IMR-90 (cell line): ENCODE measurements at regions not wholly inside any gene's neighbourhood (a gene's known extent, or its start where the extent isn't known, plus 50 kb on each side); places are given as distances from the start of the nearest gene placed in this dataset.

Source experiments
- ATAC-seq: fragments of 200-7000 bp; cut with Tn5 transposase; 2 replicates; pipeline ENCODE4 v1.9.1; 2020; ENCODE audit warnings: low read depth, mild to moderate bottlenecking, moderate library complexity
- BruUV-seq: library from RNA; stranded (reverse); fragments of 400-500 nt; replicated peaks from 2 replicates; lab custom pipeline; 2021; lab: Mats Ljungman, UMichigan
- CTCF ChIA-PET: fragments of 300-600 bp; formaldehyde crosslinking; extraction: SDS; loops from one replicate; lab custom pipeline; 2021; ENCODE audit warnings: antibody characterized with exemption; lab: Yijun Ruan, JAX
- POLR2A ChIA-PET: fragments of 300-600 bp; sonication (Branson Sonifier 250); formaldehyde crosslinking; loops from one replicate; lab custom pipeline; 2022; ENCODE audit warnings: antibody characterized with exemption; ENCODE audit not compliant: unreplicated experiment; lab: Charles Lee
- DNase-seq: peaks from one replicate; pipeline ENCODE4 v3.0.0; 2013
- H2AFZ ChIP-seq: replicated peaks from 2 replicates; pipeline ENCODE3; 2013; ENCODE audit warnings: low read length, mild to moderate bottlenecking; ENCODE audit not compliant: poor library complexity
- H2AK5ac ChIP-seq: 2 replicates; pipeline ENCODE4 v1.6.1; 2013; ENCODE audit warnings: low read depth, low read length, inconsistent platforms
- H2AK9ac ChIP-seq: replicated peaks from 2 replicates; pipeline ENCODE3; 2013; ENCODE audit warnings: mild to moderate bottlenecking, low read depth, low read length, moderate library complexity; ENCODE audit not compliant: poor library complexity
- H2BK120ac ChIP-seq: 2 replicates; pipeline ENCODE4 v1.6.1; 2013; ENCODE audit warnings: low read depth, low read length, inconsistent platforms
- H2BK15ac ChIP-seq: 3 replicates; pipeline ENCODE4 v1.6.1; 2013; ENCODE audit warnings: low read depth, low read length, inconsistent platforms
- H2BK20ac ChIP-seq: 2 replicates; pipeline ENCODE4 v1.6.1; 2013; ENCODE audit warnings: low read depth, mild to moderate bottlenecking, inconsistent platforms, low read length, moderate library complexity
- H2BK5ac ChIP-seq: 2 replicates; pipeline ENCODE4 v1.6.1; 2013; ENCODE audit warnings: mild to moderate bottlenecking, low read depth, low read length, inconsistent platforms; ENCODE audit not compliant: poor library complexity, severe bottlenecking
- H3K14ac ChIP-seq: replicated peaks from 2 replicates; pipeline ENCODE4 v1.6.1; 2013; ENCODE audit warnings: low read depth, low read length, inconsistent platforms
- H3K18ac ChIP-seq: 2 replicates; pipeline ENCODE4 v1.6.1; 2013; ENCODE audit warnings: low read depth, low read length, control low read depth
- H3K23ac ChIP-seq: 2 replicates; pipeline ENCODE4 v1.6.1; 2013; ENCODE audit warnings: low read depth, low read length, inconsistent platforms
- H3K27ac ChIP-seq: 2 replicates; pipeline ENCODE4 v1.5.1; 2013; ENCODE audit warnings: mild to moderate bottlenecking, control low read depth, low read length; ENCODE audit not compliant: insufficient read depth
- H3K27me3 ChIP-seq: 2 replicates; pipeline ENCODE4 v1.6.1; 2013; ENCODE audit warnings: low read length; ENCODE audit not compliant: control insufficient read depth, insufficient read depth
- H3K36me3 ChIP-seq: 2 replicates; pipeline ENCODE4 v1.6.1; 2013; ENCODE audit warnings: low read length, mixed read lengths; ENCODE audit not compliant: control insufficient read depth, insufficient read depth
- H3K4ac ChIP-seq: 2 replicates; pipeline ENCODE4 v1.6.1; 2013; ENCODE audit warnings: low read depth, low read length, inconsistent platforms
- H3K4me1 ChIP-seq: 2 replicates; pipeline ENCODE4 v1.6.1; 2013; ENCODE audit warnings: low read length, mixed read lengths; ENCODE audit not compliant: control insufficient read depth, insufficient read depth
- H3K4me2 ChIP-seq: 2 replicates; pipeline ENCODE4 v1.6.1; 2013; ENCODE audit warnings: low read depth, mild to moderate bottlenecking, control low read depth, low read length, moderate library complexity
- H3K4me3 ChIP-seq: 2 replicates; pipeline ENCODE4 v1.5.1; 2013; ENCODE audit warnings: low read depth, mild to moderate bottlenecking, control low read depth, low read length, moderate library complexity; ENCODE audit not compliant: insufficient read depth
- H3K56ac ChIP-seq: 2 replicates; pipeline ENCODE4 v1.6.1; 2013; ENCODE audit warnings: low read length, inconsistent platforms; ENCODE audit not compliant: insufficient read depth; ENCODE audit errors: extremely low read depth
- H3K79me1 ChIP-seq, 2 experiments: 2 replicates each; pipeline ENCODE4 v1.6.1; 2013; ENCODE audit warnings: low read length in 2 of 2, inconsistent platforms in 1 of 2, low read depth in 1 of 2
- H3K9ac ChIP-seq: 2 replicates; pipeline ENCODE4 v1.6.1; 2013; ENCODE audit warnings: low read depth, low read length, control low read depth
- H3K9me1 ChIP-seq: 2 replicates; pipeline ENCODE4 v1.6.1; 2013; ENCODE audit warnings: low read length, inconsistent platforms; ENCODE audit not compliant: insufficient read depth
- H3K9me3 ChIP-seq: 2 replicates; pipeline ENCODE4 v1.6.1; 2013; ENCODE audit warnings: low read length; ENCODE audit not compliant: control insufficient read depth, insufficient read depth
- H4K20me1 ChIP-seq: 2 replicates; pipeline ENCODE4 v1.6.1; 2013; ENCODE audit warnings: low read length, inconsistent platforms; ENCODE audit not compliant: insufficient read depth
- H4K5ac ChIP-seq: 2 replicates; pipeline ENCODE4 v1.6.1; 2013; ENCODE audit warnings: mild to moderate bottlenecking, low read depth, low read length, control low read depth
- H4K8ac ChIP-seq, 2 experiments: 2 replicates each; pipeline ENCODE4 v1.6.1; 2013; ENCODE audit warnings: low read depth in 2 of 2, low read length in 2 of 2, control low read depth in 1 of 2, inconsistent platforms in 1 of 2
- H4K91ac ChIP-seq: 2 replicates; pipeline ENCODE4 v1.6.1; 2013; ENCODE audit warnings: low read depth, low read length, inconsistent platforms; ENCODE audit not compliant: insufficient read depth
- MAFK ChIP-seq: IDR thresholded peaks from 2 replicates; pipeline ENCODE4 v1.6.1; 2012; ENCODE audit warnings: low read depth, low read length, improper control_type of control experiment
- MXI1 ChIP-seq: IDR thresholded peaks from 2 replicates; pipeline ENCODE4 v1.6.1; 2012; ENCODE audit warnings: low read depth, mild to moderate bottlenecking, low read length, moderate library complexity, borderline replicate concordance
- RAD21 ChIP-seq: IDR thresholded peaks from 2 replicates; pipeline ENCODE4 v1.6.1; 2012; ENCODE audit warnings: low read length, improper control_type of control experiment
- RCOR1 ChIP-seq: IDR thresholded peaks from 2 replicates; pipeline ENCODE4 v1.6.1; 2012; ENCODE audit warnings: mild to moderate bottlenecking, low read length, improper control_type of control experiment; ENCODE audit not compliant: insufficient replicate concordance
- RFX5 ChIP-seq: IDR thresholded peaks from 2 replicates; pipeline ENCODE4 v1.8.0; 2012; ENCODE audit warnings: low read depth, mild to moderate bottlenecking, low read length, moderate library complexity
- WGBS, 2 experiments: methylation state at CpG; one replicate each; pipeline versions ENCODE4 v1.1.5 to v1.1.7; 2013; ENCODE audit warnings: missing lambda C conversion rate in 2 of 2; ENCODE audit not compliant: insufficient read length in 1 of 2; ENCODE audit errors: extremely low coverage in 2 of 2; 5-methylcytosine and 5-hydroxymethylcytosine counted together
- dilution Hi-C: fragments of 300-500 bp; cut with HindIII; formaldehyde crosslinking; loops from one replicate; pipeline ENCODE4 v1.14.3; 2018; ENCODE audit warnings: low sequenced_read_pairs; ENCODE audit not compliant: unreplicated experiment
- in situ Hi-C: fragments of 300-500 bp; cut with MboI; formaldehyde crosslinking; loops from 3 replicates; pipeline ENCODE4 v1.14.3; 2019; ENCODE audit warnings: low sequenced_read_pairs, inconsistent platforms, mixed read lengths
- intact Hi-C: fragments of 100-400 bp; cut with micrococcal nuclease; formaldehyde crosslinking; loops from 2 replicates; pipeline ENCODE4 v1.10.0; 2022

GRCh38 chr4:33218238-33218637 lies 2498.1 kb downstream of the PCDH7 start:
- Histone ChIP-seq H3K27ac (no peak overlapping the region), H2BK15ac (no peak overlapping the region), H4K8ac (no peak overlapping the region), H3K56ac (no peak overlapping the region), H2AK9ac (no peak overlapping the region), H3K9me3 (peaks cover 2% of the 10 kb centered on the region; the same call in 1 of the 2 replicates), H3K4me2 (no peak overlapping the region), H3K9ac (no peak overlapping the region), H2AK5ac (no peak overlapping the region), H3K36me3 (no peaks in the 10 kb centered on the region), H3K9me1 (no peaks in the 10 kb centered on the region), H2AFZ (no peak overlapping the region), H4K5ac (no peak overlapping the region), H3K4me3 (no peak overlapping the region), H3K18ac (no peak overlapping the region), H2BK20ac (no peak overlapping the region), H2BK120ac (no peak overlapping the region), H3K27me3 (no peaks in the 10 kb centered on the region), H2BK5ac (no peak overlapping the region), H3K79me1 (no peaks in the 10 kb centered on the region), H3K14ac (no peak overlapping the region), H4K91ac (no peak overlapping the region), H3K23ac (no peak overlapping the region), H3K4me1 (no peaks in the 10 kb centered on the region), H4K20me1 (no peaks in the 10 kb centered on the region), H3K4ac (no peak overlapping the region)
- intact Hi-C loops (no loop called here), dilution Hi-C loops (no loop called here), in situ Hi-C loops (no loop called here)
- WGBS, 2 experiments: 56% methylated on average over 2 of the region's 5 CpGs; no CpG with 5 or more reads in 1 of the 2 experiments
- POLR2A ChIA-PET: no interaction called here
- DNase-seq (no peak), ATAC-seq (no peak)
- BruUV-seq: no TSS peak
- no peak for TF ChIP-seq MXI1
- no peak for TF ChIP-seq RFX5
- no peak for TF ChIP-seq MAFK
- TF ChIP-seq RAD21: no peak
- TF ChIP-seq RCOR1: no peak
- CTCF ChIA-PET: no interaction called here
